ENCODE measurements at regions not wholly inside any gene's neighbourhood (a gene's known extent, or its start where the extent isn't known, plus 50 kb on each side); places are given as distances from the start of the nearest gene placed in this dataset.
"Not testable (repeated sequence)": the region's sequence is repeated elsewhere in the genome, so short reads cannot be mapped to it uniquely, and the experiment has no call there.

DNA sequence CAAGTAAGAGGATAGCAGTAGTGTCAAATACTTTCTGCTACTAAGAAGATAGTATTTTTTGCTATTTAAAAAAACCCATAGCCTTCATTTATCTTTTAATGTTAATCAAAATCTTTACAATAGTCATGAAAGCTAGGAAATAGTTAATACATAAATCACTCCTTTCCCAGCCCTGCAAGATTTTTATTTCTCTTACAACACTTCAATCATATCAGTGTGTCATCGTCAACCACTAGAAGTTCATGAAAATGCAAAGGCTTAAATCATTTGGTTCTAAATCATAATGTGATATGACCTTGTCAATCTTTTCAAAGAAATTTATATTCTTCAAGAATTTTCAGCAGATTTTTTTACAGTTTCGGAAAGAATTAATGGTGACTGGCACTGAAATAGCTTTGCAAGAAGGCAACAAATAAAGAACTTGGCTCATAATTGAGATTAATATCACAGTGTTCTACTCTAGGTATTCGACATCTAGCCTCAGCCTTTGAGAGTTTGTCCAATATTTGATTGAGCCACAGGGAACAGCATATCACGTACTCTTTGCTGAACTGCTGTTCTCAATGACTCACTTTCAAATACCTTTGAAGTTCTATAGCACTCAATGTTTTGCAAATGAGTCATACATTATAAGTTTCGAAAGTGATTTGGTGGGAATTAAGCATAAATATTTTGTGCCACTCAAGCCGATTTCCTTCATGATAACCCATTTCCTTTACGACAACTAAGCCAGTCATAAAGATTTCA is 384.0 kb upstream of the FOXG1 start:
- ChIA-PET CTCF (no interaction called here), POLR2A (no interaction called here)
- no peak overlapping the region for H3K4me3 ChIP-seq (ENCODE audit: low read depth, low read length)
- no peaks in the 10 kb centered on the region; the same call in 1 of the 2 replicates for H3K9me3 ChIP-seq
- Mint-ChIP-seq H3K27me3 (ENCODE audit: insufficient read depth, unreplicated experiment) (no peaks in the 10 kb centered on the region), H3K36me3 (ENCODE audit: insufficient read depth, unreplicated experiment) (no peaks in the 10 kb centered on the region), H3K4me3 (ENCODE audit: unreplicated experiment) (no peak overlapping the region), H3K9me3 (ENCODE audit: unreplicated experiment) (peaks cover 10% of the 10 kb centered on the region), H3K27ac (ENCODE audit: unreplicated experiment) (no peak overlapping the region), H3K4me1 (ENCODE audit: low read depth, unreplicated experiment) (no peaks in the 10 kb centered on the region)
- no peaks in the 10 kb centered on the region for H3K27me3 ChIP-seq (replicated peaks; ENCODE audit: control insufficient read depth, insufficient read depth, low read length)
- BruUV-seq (replicated peaks) = no TSS peak
- TF ChIP-seq, protein P1, sequence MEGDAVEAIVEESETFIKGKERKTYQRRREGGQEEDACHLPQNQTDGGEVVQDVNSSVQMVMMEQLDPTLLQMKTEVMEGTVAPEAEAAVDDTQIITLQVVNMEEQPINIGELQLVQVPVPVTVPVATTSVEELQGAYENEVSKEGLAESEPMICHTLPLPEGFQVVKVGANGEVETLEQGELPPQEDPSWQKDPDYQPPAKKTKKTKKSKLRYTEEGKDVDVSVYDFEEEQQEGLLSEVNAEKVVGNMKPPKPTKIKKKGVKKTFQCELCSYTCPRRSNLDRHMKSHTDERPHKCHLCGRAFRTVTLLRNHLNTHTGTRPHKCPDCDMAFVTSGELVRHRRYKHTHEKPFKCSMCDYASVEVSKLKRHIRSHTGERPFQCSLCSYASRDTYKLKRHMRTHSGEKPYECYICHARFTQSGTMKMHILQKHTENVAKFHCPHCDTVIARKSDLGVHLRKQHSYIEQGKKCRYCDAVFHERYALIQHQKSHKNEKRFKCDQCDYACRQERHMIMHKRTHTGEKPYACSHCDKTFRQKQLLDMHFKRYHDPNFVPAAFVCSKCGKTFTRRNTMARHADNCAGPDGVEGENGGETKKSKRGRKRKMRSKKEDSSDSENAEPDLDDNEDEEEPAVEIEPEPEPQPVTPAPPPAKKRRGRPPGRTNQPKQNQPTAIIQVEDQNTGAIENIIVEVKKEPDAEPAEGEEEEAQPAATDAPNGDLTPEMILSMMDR (IDR thresholded peaks at IDR 0.05; ENCODE audit: insufficient read depth in 1 of 2, low read depth in 1 of 2, low read length in 1 of 2, severe bottlenecking in 1 of 2, unreplicated experiment in 1 of 2) = no peak
- H3K36me3 ChIP-seq (ENCODE audit: control insufficient read depth, insufficient read depth, low read length) = no peaks in the 10 kb centered on the region
- intact Hi-C loops (cut with micrococcal nuclease; ENCODE audit: unreplicated experiment) = no loop called here
- peak in 1 of 2 experiments; percentile 5 for DNase-seq
- H3K4me1 ChIP-seq = peaks cover 6% of the 10 kb centered on the region; the same call in 1 of the 2 replicates

DNA sequence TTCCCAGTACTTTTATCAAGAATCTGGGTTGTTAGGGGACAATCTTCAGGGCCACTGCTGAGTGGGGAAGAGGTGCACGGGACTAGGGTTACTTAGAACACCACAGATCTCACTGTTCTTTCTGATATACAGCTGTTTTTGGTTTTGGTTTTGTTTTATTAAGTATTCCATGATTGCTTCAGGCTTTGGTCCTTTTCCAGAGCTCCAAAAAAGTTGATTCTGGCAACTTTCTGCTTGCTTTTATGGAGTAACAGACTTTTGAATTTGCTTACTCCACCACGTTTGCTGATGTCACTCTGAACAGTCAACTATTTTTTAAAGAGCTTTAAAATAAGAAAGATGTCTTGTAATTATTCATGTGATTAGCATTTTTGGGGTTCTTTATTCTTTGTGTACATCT is 368.1 kb upstream of the FOXG1 start:
- H3K4me3 Mint-ChIP-seq (ENCODE audit: unreplicated experiment) = no peak overlapping the region
- CTCF ChIA-PET = no interaction called here
- no TSS peak for BruUV-seq (replicated peaks)
- TF ChIP-seq, protein P1 (IDR thresholded peaks at IDR 0.05; ENCODE audit: insufficient read depth in 1 of 2, low read depth in 1 of 2, low read length in 1 of 2, severe bottlenecking in 1 of 2, unreplicated experiment in 1 of 2) = no peak
- no peaks in the 10 kb centered on the region for H3K9me3 ChIP-seq
- H3K27me3 ChIP-seq (replicated peaks; ENCODE audit: control insufficient read depth, insufficient read depth, low read length) = no peaks in the 10 kb centered on the region
- DNase-seq = no peak
- POLR2A ChIA-PET = no interaction called here
- no peaks in the 10 kb centered on the region for H3K36me3 Mint-ChIP-seq (ENCODE audit: insufficient read depth, unreplicated experiment)
- intact Hi-C loops (cut with micrococcal nuclease; ENCODE audit: unreplicated experiment) = no loop called here
- no peak overlapping the region for H3K27ac Mint-ChIP-seq (ENCODE audit: unreplicated experiment)
- H3K4me1 ChIP-seq = no peaks in the 10 kb centered on the region
- H3K36me3 ChIP-seq (ENCODE audit: control insufficient read depth, insufficient read depth, low read length) = no peaks in the 10 kb centered on the region
- no peaks in the 10 kb centered on the region for H3K27me3 Mint-ChIP-seq (ENCODE audit: insufficient read depth, unreplicated experiment)
- H3K4me1 Mint-ChIP-seq (ENCODE audit: low read depth, unreplicated experiment) = no peaks in the 10 kb centered on the region
- no peaks in the 10 kb centered on the region for H3K9me3 Mint-ChIP-seq (ENCODE audit: unreplicated experiment)
- no peak overlapping the region for H3K4me3 ChIP-seq (ENCODE audit: low read depth, low read length)

DNA sequence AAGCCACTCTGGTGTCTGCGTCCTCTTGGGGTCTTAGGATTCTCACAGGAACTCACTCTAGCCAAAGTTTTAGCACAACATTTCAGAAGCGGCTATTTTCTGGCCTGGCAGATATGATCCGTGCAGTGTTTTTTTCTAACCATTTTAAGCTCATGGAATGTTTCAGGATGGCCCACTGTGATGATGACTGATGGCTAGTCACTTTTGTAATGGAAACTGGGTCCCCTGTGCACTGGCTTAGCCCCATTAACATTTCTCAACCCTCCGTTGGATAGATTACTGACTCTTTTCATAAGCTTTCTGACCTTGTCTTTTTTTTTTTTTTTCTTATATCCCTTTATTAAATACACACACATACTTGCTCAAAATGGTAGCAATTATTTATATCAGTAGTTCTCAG is 364.9 kb upstream of the FOXG1 start:
- H3K27me3 Mint-ChIP-seq (ENCODE audit: insufficient read depth, unreplicated experiment); H3K9me3 Mint-ChIP-seq (ENCODE audit: unreplicated experiment); intact Hi-C loops (cut with micrococcal nuclease; ENCODE audit: unreplicated experiment); POLR2A ChIA-PET; H3K4me1 ChIP-seq; H3K4me1 Mint-ChIP-seq (ENCODE audit: low read depth, unreplicated experiment); H3K36me3 Mint-ChIP-seq (ENCODE audit: insufficient read depth, unreplicated experiment); H3K9me3 ChIP-seq; H3K27ac Mint-ChIP-seq (ENCODE audit: unreplicated experiment); BruUV-seq (replicated peaks); H3K4me3 ChIP-seq (ENCODE audit: low read depth, low read length); H3K36me3 ChIP-seq (ENCODE audit: control insufficient read depth, insufficient read depth, low read length); DNase-seq; H3K27me3 ChIP-seq (replicated peaks; ENCODE audit: control insufficient read depth, insufficient read depth, low read length); H3K4me3 Mint-ChIP-seq (ENCODE audit: unreplicated experiment); CTCF ChIA-PET: not testable (repeated sequence)

Measured in Caco-2 (cell line).